ENCODE measurements at regions not wholly inside any gene's neighbourhood (a gene's known extent, or its start where the extent isn't known, plus 50 kb on each side); places are given as distances from the start of the nearest gene placed in this dataset.

DNA sequence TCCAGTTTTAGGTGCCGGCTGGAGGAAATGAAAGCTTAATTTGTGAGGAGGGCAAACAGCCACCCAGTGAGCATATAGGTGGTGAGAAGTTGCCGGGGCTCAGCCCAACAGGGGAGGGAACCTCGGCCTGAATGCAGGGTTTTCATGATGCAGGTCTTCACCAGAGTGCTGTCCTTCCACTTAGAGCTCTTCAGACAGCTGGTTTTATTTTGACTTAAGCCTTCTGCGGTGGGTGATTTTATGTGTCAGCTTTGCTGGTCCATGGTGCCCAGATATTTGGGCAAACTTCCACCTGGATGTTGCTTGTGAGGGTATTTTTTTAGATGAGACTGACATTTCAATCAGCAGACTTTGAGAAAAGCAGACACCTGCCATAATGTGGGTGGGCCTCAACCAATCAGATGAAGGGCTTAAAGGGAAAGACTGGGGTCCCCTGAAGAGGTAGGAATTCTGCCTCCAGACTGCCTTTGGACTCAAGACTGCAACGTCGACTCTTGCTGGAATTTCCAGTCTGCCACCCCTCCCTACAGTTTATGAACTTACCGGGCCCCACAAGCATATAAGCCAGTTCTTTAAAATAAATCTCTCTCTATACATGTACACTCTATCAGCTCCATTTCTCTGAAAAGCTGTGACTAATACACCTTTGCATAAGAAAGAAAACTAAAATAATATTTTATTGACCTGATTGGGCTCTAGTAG lies 72.8 kb downstream of the RHOU start:
- FAIRE-seq: no peak
- no peak for DNase-seq (ENCODE audit: insufficient read length, low spot score)
- TF ChIP-seq POU2F2 (IDR thresholded peaks at IDR 0.05; ENCODE audit: low read depth, low read length) (no peak), TAF1 (IDR thresholded peaks at IDR 0.05; ENCODE audit: low read depth, low read length) (no peak), PAX5 (IDR thresholded peaks at IDR 0.05; ENCODE audit: insufficient read depth, low read length, severe bottlenecking) (no peak), SPI1 (IDR thresholded peaks at IDR 0.05; ENCODE audit: low read depth, low read length) (no peak), POLR2AphosphoS5 (IDR thresholded peaks at IDR 0.05; ENCODE audit: low read depth, low read length) (no peak)

- DNase-seq (ENCODE audit: insufficient read length, low spot score) (no peak), FAIRE-seq (no peak)
- no peak for TF ChIP-seq POLR2A (IDR thresholded peaks at IDR 0.05; ENCODE audit: low read depth, low read length)
- no peak for TF ChIP-seq POU2F2 (IDR thresholded peaks at IDR 0.05; ENCODE audit: low read depth, low read length)
- TF ChIP-seq POLR2AphosphoS5 (IDR thresholded peaks at IDR 0.05; ENCODE audit: low read depth, low read length): no peak
- TF ChIP-seq TAF1 (IDR thresholded peaks at IDR 0.05; ENCODE audit: low read depth, low read length): no peak
Observed at GRCh38 chr1:228809621-228810394, 74.5 kb downstream of the RHOU start.

GRCh38 chr1:228810395-228810758 lies 75.1 kb downstream of the RHOU start:
- TF ChIP-seq POU2F2 (IDR thresholded peaks at IDR 0.05; ENCODE audit: low read depth, low read length): no peak
- TF ChIP-seq SPI1 (IDR thresholded peaks at IDR 0.05; ENCODE audit: low read depth, low read length): no peak
- no peak for TF ChIP-seq TAF1 (IDR thresholded peaks at IDR 0.05; ENCODE audit: low read depth, low read length)
- no peak for TF ChIP-seq POLR2A (IDR thresholded peaks at IDR 0.05; ENCODE audit: low read depth, low read length)
- TF ChIP-seq POLR2AphosphoS5 (IDR thresholded peaks at IDR 0.05; ENCODE audit: low read depth, low read length): no peak
- FAIRE-seq: no peak

GRCh38 chr1:228810878-228811711 lies 75.8 kb downstream of the RHOU start:
- TF ChIP-seq POU2F2 (IDR thresholded peaks at IDR 0.05; ENCODE audit: low read depth, low read length): no peak
- no peak for TF ChIP-seq POLR2A (IDR thresholded peaks at IDR 0.05; ENCODE audit: low read depth, low read length)
- TF ChIP-seq SPI1 (IDR thresholded peaks at IDR 0.05; ENCODE audit: low read depth, low read length): no peak
- TF ChIP-seq POLR2AphosphoS5 (IDR thresholded peaks at IDR 0.05; ENCODE audit: low read depth, low read length): no peak
- TF ChIP-seq TAF1 (IDR thresholded peaks at IDR 0.05; ENCODE audit: low read depth, low read length): no peak
- TF ChIP-seq PAX5 (IDR thresholded peaks at IDR 0.05; ENCODE audit: insufficient read depth, low read length, severe bottlenecking): no peak
- DNase-seq (ENCODE audit: insufficient read length, low spot score) (no peak), FAIRE-seq (no peak)

More at GRCh38 chr1:228810395-228810758, 75.1 kb downstream of the RHOU start:
- DNase-seq (ENCODE audit: insufficient read length, low spot score): no peak

GRCh38 chr1:228811712-228812305 lies 76.5 kb downstream of the RHOU start:
- no peak for FAIRE-seq

GRCh38 chr1:228812961-228813360 lies 77.7 kb downstream of the RHOU start:
- no peak for FAIRE-seq
- TF ChIP-seq SPI1 (IDR thresholded peaks at IDR 0.05; ENCODE audit: low read depth, low read length) (no peak), PAX5 (IDR thresholded peaks at IDR 0.05; ENCODE audit: insufficient read depth, low read length, severe bottlenecking) (no peak), POU2F2 (IDR thresholded peaks at IDR 0.05; ENCODE audit: low read depth, low read length) (no peak), TAF1 (IDR thresholded peaks at IDR 0.05; ENCODE audit: low read depth, low read length) (no peak), POLR2A (IDR thresholded peaks at IDR 0.05; ENCODE audit: low read depth, low read length) (no peak), POLR2AphosphoS5 (IDR thresholded peaks at IDR 0.05; ENCODE audit: low read depth, low read length) (no peak)
- DNase-seq (ENCODE audit: insufficient read length, low spot score): no peak

More at GRCh38 chr1:228811712-228812305, 76.5 kb downstream of the RHOU start:
- no peak for DNase-seq (ENCODE audit: insufficient read length, low spot score)
- TF ChIP-seq POLR2A (IDR thresholded peaks at IDR 0.05; ENCODE audit: low read depth, low read length) (no peak), SPI1 (IDR thresholded peaks at IDR 0.05; ENCODE audit: low read depth, low read length) (no peak), POU2F2 (IDR thresholded peaks at IDR 0.05; ENCODE audit: low read depth, low read length) (no peak), POLR2AphosphoS5 (IDR thresholded peaks at IDR 0.05; ENCODE audit: low read depth, low read length) (no peak), PAX5 (IDR thresholded peaks at IDR 0.05; ENCODE audit: insufficient read depth, low read length, severe bottlenecking) (no peak), TAF1 (IDR thresholded peaks at IDR 0.05; ENCODE audit: low read depth, low read length) (no peak)

- FAIRE-seq (no peak), DNase-seq (ENCODE audit: insufficient read length, low spot score) (no peak)
- no peak for TF ChIP-seq POU2F2 (IDR thresholded peaks at IDR 0.05; ENCODE audit: low read depth, low read length)
- no peak for TF ChIP-seq PAX5 (IDR thresholded peaks at IDR 0.05; ENCODE audit: insufficient read depth, low read length, severe bottlenecking)
- TF ChIP-seq POLR2A (IDR thresholded peaks at IDR 0.05; ENCODE audit: low read depth, low read length): no peak
- TF ChIP-seq POLR2AphosphoS5 (IDR thresholded peaks at IDR 0.05; ENCODE audit: low read depth, low read length): no peak
- no peak for TF ChIP-seq SPI1 (IDR thresholded peaks at IDR 0.05; ENCODE audit: low read depth, low read length)
- no peak for TF ChIP-seq TAF1 (IDR thresholded peaks at IDR 0.05; ENCODE audit: low read depth, low read length)
Observed at GRCh38 chr1:228814176-228814575, 78.9 kb downstream of the RHOU start.

DNA sequence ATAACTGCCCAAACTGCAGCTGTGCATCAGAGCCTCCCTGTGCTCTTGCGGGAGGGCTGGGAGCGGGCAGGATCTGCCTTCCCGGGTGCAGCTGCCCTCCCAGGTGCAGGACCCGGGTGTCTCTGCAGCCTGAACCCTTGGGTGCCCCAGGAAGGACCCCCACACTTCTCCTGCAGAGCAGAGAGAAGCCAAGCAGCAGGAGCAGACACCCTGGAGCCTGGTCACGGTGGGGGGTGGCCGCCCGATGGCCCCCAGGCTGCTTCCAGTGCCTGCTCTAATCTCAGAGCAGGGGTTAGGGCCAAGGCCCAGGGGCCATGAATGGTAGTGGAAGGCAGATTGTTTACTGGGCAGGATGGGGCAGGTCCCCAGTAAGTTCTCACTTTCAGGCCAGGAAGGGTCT lies 83.0 kb downstream of the RHOU start:
- FAIRE-seq: no peak
- TF ChIP-seq SPI1 (IDR thresholded peaks at IDR 0.05; ENCODE audit: low read depth, low read length) (no peak), POU2F2 (IDR thresholded peaks at IDR 0.05; ENCODE audit: low read depth, low read length) (no peak), PAX5 (IDR thresholded peaks at IDR 0.05; ENCODE audit: insufficient read depth, low read length, severe bottlenecking) (no peak), POLR2AphosphoS5 (IDR thresholded peaks at IDR 0.05; ENCODE audit: low read depth, low read length) (no peak), POLR2A (IDR thresholded peaks at IDR 0.05; ENCODE audit: low read depth, low read length) (no peak), TAF1 (IDR thresholded peaks at IDR 0.05; ENCODE audit: low read depth, low read length) (no peak)
- DNase-seq (ENCODE audit: insufficient read length, low spot score): no peak

Measured in GM12891 (cell line).